HG02623 (cell line): ENCODE measurements at regions not wholly inside any gene's neighbourhood (a gene's known extent, or its start where the extent isn't known, plus 50 kb on each side); places are given as distances from the start of the nearest gene placed in this dataset.

Experiments
- ATAC-seq: cut with Tn5 transposase; IDR thresholded peaks from one replicate; pipeline ENCODE4 v1.9.1; 2021; ENCODE audit warnings: moderate library complexity; ENCODE audit not compliant: unreplicated experiment

GRCh38 chr3:29227307-29227706 lies 53.6 kb upstream of the RBMS3 start:
- ATAC-seq, result no peak
